Activated CD4-positive, CD25-positive, alpha-beta regulatory T cell treated with anti-CD3 and anti-CD28 coated beads, Interleukin-2, amount 50 U/mL, for 24 hours (primary cell): ENCODE measurements at regions not wholly inside any gene's neighbourhood (a gene's known extent, or its start where the extent isn't known, plus 50 kb on each side); places are given as distances from the start of the nearest gene placed in this dataset.
"Not testable (repeated sequence)": the region's sequence is repeated elsewhere in the genome, so short reads cannot be mapped to it uniquely, and the experiment has no call there.

Experiments used
- ATAC-seq, 2 donors: fragments of 150-1000 bp; cut with Tn5 transposase; one replicate each; pipeline ENCODE4 v1.10.0; 2021; ENCODE audit warnings: mild to moderate bottlenecking in 1 of 2, moderate library complexity in 1 of 2

DNA sequence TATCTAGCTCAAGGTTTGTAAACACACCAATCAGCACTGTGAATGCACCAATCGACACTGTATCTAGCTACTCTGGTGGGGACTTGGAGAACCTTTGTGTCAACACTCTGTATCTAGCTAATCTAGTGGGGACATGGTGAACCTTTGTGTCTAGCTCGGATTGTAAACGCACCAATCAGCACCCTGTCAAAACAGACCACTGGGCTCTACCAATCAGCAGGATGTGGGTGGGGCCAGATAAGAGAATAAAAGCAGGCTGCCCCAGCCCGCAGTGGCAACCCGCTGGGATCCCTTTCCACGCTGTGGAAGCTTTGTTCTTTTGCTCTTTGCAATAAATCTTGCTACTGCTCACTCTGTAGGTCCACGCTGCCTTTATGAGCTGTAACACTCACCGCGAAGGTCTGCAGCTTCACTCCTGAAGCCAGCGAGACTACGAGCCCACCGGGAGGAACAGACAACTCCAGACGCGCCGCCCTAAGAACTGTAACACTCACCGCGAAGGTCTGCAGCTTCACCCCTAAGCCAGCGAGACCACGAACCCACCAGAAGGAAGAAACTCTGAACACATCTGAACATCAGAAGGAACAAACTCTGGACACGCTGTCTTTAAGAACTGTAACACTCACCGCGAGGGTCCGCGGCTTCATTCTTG lies 128.5 kb downstream of the MRPL14 start:
- ATAC-seq: not testable (repeated sequence)

DNA sequence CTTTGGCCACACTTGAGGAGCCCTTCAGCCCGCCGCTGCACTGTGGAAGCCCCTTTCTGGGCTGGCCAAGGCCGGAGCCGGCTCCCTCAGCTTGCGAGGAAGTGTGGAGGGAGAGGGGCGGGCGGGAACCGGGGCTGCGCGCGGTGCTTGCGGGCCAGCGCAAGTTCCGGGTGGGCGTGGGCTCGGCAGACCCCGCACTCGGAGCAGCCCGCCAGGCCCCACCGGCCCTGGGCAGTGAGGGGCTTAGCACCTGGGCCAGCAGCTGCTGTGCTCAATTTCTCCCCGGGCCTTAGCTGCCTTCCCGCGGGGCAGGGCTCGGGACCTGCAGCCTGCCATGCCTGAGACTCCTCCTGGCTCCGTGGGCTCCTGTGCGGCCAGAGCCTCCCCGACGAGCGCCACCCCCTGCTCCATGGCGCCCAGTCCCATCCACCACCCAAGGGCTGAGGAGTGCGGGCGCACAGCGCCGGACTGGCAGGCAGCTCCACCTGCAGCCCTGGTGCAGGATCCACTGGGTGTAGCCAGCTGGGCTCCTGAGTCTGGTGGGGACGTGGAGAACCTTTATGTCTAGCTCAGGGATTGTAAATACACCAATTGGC lies 129.2 kb downstream of the MRPL14 start:
- ATAC-seq: not testable (repeated sequence)

DNA sequence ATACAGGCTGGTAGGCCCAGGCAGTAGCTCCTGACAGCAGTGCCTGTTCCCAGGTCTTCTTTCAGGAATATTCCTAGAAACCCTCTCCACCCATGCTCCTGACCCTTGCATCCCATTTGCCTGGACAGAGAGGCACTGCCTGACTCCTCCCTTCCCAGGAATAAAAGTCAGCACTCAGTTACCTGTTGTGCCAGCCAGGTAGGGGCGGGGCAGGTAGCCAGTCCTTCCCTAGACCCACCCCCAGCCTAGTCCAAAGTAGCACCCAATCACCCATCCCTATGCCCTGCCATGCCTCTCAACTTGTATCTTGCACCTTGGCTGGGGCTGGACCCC lies 129.9 kb downstream of the MRPL14 start:
- ATAC-seq: no peak

DNA sequence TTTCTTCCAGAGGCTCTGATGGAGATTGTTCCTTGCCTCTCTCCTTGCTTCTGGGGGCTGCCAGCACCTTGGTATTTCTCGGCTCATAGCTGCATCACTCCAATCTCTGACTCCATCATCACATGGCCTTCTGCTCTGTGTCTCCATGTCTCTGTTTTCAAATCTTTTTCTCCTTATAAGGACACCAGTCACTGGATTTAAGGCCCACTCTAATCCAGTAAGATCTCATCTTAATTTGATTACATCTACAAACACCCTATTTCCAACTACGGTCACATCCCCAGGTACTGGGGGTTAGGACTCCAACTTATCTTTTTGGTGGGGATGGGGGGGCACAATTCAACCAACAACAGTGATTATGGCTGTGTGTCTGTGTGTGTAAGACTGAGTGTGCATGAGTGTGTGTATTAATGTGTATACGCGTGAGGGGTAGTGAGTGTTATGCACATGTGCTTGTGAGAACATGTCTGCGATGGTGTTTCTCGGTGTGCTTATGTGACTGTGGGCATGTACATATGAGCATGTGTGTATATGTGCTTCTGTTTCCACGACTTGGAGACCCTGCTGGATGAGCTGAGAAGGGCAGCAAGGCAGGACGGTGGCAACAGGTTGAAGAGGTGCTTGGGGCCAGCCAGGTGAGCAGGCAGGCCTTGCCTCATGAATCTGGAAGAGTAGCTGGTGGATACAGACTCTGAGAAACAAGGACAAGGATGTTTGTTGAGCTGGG lies 130.5 kb downstream of the MRPL14 start:
- no peak for ATAC-seq

DNA sequence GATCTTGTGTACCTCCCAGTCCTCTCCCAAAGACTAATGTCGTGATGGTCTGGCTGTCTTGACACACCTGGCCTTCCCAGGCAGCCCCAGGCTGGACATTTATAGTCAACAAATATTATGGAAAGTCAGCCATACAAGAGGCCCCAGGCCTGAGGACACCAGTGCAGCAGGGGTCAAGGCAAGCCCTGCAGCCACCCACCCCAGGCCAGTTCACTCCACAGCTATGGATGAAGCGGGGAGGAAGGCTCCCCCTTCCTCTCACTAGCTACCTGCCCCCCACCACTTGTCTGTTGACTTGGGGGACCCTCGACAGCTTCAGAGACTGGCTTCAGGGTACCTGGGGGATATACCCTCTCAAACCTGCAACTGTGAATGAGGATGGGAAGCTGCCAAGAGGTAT lies 132.1 kb downstream of the MRPL14 start:
- no peak for ATAC-seq

DNA sequence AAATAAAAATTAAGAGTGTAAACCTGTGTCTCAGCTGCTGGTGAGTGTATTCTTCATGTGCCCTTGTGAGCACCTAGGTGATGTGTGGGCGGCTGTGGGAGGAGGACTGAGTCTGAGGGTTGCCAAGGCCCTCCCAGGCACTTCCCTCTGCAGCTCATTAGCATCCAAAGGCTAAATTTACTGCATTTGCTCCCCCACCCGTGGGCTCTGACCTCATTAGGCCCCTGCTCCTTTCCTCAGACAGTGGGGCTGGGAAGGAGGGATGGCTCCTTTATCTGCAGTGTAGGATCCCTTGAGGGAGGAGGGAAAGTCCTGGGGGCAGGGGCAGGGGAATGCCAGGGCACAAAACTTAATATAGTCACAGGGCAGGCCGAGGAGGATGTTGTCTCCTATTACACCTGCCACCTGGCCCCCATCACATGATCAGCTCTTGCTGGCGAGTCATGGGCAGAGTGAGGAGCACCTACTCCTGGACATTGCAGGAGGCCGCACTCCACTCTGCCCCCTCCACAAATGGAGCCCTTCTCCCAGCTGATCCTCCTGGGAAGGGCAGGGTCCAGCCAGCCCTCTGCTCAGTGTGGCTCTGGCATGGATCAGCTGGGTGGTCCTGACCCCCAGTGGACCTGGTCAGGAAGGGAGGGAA lies 133.2 kb downstream of the MRPL14 start:
- ATAC-seq: no peak

DNA sequence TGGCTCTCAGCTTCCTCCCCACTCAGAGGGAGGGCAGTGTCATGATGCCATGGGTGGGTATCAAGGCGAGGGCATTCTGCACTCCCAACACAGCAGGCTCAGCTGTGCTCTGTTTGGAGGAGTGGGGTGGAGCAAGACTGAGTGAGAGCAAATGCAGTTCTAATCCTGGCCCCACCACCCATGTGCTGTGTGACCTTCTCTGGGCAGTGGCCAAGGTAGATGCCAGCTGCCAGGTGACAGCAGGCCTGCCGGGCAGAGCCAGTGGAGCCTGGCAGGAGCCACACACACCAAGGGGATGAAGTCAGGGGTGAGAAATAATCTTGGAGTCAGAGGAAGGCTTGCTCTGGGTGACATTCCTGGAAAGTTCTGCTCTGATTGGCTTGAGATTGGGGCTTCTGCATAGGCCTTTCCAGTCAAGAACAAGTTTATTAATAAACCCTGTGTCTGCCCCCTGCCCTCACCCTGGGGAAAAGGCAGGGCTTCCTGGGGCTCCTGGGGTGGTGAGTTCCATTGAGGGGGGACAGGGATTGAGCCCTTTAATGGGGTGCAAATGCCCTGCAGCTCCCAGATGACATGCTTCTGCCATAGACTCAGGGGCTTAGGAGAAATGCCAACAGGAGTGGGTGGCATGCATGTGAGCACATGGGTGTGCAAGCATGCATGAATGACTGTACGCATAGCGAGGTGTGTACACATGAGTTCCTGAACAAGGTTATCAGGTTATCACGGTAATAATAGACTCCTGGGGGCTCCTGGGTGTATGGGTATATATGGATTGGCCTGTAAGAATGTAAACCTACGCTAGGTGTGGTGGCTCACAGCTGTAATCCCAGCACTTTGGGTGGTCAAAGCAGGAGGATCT lies 134.2 kb downstream of the MRPL14 start:
- no peak for ATAC-seq

DNA sequence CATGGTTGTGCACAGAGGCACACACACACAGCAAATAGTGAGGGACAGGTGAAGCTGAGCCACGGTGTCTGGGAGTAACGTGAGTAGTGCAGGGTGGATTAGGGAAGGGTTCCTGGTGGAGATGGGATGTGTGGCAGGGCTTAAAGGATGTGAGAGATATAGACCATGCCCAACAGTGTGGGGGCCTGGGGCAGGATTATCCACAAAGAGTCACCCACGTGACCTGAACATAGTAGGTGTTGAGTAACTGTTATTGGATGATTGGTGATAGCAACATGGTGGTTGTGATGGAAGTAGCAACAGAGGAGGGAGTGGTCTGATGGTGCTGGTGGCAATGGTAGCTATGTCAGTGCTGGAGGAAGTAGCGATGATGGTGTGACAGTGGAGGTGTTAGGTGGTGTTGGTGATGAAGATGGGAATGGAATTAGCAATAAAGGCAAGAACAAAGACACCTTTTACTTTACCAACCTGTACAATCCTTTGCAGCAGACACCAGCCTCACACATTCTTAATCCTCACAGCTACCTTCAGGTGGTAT lies 135.1 kb downstream of the MRPL14 start:
- no peak for ATAC-seq

DNA sequence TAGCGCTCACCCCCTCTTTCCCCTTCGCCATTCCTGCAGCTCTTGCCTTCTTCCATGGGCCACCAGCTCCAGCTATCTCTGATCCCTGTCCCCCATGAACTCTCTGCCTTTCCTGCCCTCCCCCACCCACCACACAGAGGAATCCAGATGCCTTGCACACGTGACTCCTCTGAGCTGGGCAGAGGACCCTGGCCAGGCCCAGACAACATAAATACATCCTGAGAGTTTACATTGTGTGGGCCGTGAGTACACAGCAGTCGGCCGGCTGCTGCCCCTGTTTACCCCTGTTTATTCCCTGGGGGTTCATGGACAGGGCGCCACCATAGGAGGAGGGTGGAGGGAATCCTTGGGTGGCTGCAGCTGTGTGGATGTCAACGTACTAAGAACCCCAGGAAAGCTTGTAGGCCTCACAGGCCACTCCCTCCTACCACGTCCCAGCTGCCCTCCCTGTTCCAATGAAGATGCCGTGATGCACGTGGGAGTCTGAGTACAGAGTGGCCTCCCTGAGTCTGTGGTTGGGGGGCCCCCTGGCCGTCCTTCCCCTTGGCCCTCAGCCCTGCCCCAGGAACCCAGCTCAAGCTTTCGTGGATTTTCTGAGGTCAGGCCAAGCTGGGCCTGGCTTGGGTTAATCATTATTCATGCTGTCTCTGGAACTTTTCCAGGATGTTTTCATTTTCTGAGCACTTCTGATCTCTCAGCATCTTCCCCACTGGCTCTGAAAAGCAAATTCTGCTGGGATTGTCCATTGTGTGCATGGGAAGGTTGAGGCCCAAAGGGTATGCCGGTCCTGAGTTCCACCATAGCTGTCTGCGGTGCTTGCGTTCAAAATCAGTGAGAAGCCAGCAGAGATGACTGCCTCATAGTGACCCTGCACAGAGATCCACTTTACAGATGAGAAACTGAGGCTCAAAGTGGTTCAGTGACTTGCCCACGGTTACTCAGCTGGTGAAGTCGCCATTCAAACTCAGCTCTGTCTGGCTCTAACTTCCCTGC lies 136.3 kb downstream of the MRPL14 start:
- no peak for ATAC-seq

DNA sequence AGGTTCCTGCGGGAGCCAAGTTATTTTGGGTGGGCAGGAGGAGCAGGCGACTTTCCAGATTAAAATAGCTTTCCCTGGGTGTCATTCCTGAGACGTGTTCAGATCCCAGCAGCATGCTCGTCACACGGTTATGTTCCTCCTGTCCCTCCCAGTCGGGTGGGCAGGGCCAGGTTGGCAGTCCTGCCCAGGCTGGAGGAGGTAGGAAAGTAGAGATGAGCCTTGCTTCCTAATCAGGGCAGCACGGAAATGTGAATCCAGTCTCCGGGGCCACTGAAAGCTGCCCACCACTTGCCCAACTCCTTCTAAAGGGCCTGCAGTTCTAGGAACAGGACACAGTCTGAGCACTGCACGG lies 137.0 kb downstream of the MRPL14 start:
- ATAC-seq: no peak

DNA sequence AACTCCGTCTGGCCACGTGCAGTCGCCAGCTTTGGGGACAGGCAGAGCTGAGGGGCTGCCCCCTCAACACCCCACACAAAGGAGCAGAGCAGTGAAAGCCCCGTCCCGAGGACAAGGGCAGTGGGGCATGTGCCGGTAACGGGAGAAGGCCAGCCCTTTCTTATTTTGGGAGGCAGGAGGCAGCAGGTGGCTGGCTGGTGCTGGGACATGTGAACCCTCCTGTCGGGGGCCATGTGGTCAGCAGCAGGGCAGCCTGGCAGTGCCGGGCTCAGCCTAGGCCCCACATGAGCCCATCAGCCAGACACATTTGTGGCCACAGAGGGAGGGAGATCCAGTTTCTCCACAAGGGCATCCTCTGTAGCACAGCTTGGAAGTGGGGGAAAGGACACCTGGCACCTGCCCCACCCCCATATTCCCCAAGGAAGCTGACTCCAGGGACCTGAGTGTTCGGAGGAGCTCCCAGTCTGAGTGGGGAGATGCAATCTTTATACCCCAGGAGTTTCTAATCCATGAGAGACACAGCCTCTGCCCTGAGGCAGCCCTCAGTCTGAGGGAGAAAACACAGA lies 137.6 kb downstream of the MRPL14 start:
- ATAC-seq: no peak

DNA sequence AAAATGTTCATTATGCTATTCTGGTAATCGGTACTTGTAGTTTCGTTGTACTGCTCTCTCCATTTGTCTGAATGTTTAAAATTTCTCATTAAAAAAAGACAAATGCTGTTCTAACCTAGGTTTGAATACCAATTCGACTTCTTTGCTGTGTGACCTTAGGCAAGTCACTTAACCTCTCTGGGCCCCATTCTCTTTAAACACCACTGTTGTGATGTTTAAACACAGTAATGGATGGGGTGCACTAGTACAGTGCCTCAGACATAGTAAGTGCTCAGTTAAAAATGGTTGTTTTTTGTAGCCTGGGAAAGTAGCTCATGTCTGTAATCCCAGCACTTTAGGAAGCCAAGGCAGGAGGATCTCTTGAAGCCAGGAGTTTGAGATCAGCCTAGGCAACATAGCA lies 138.5 kb downstream of the MRPL14 start:
- no peak for ATAC-seq

DNA sequence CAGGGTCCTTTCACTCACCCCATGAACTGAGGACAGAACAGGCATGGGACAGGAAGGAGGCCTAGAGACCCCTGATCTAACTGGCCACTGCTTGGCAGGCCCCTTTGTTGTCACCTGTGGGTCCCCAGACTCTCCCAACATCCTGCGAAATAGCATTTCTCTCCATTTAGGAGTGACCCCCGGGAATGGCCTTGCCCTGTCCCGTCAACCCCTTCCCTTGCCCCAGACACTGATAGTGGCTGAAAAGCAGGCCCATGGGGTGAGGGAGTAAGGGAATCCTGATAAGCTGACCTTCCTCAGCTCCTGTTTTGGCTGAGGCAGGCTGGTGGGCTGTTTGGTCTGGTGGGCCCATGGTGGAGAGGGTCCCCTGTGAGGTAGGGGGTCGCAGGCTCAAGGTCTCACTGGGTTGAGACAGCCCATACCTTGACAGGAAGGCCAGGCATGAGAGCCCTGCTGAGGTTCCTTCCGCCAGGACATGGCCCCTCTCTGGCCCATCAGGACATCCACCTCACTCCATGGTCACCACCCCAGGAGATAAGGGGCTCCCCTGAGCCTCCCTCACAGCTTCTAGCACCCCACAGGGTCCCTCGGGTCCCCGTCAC lies 139.3 kb downstream of the MRPL14 start:
- no peak for ATAC-seq

DNA sequence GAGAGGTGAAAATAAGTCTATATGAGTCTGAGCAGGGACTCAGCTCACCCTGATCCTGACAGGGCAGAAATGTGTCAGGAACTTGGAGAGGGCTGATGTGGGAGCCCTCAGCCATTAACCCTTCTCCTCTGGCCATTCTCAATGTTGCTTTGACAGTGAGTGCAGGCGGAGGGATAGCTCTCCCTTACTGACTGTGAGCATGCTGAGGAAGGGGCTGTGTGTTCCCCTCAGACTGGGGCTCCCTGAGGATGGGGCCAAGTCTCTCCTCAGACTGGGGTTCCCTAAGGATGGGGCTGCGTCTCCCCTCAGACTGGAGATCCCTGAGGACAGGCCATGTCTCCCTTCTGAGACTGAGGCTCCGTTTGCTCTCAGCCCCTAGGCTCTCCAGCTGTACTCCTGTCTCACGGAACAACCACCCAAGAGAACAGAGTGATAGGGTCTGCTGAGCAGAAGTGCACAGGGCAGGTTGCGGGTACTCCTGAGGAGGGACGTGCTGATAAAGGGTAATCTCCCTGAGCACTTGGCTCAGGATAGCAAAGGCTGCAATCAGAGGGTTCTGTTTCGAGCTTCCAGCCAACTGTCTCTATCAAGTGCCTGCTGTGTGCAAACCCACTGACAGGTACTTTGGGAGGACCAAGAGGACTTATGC lies 141.0 kb downstream of the MRPL14 start:
- no peak for ATAC-seq

DNA sequence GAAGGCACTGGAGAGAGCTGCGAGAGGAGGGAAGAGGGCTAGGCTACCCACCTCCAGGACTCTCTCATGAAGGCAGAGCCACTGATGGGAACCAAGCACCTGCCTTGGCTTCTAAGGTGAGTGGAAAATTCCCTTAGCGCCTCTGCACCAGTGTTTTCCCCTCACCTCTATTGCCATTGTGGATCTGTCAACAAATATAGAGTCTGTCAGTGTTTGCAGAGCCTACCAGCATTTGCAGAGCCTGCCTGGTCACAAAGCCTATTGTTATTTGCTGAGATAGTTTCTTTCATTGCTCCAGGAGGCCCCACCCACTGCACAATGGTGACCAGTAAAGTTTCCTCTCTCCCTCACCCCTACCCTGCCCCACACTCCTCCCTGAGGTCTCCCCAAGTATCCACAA lies 141.9 kb downstream of the MRPL14 start:
- no peak for ATAC-seq

DNA sequence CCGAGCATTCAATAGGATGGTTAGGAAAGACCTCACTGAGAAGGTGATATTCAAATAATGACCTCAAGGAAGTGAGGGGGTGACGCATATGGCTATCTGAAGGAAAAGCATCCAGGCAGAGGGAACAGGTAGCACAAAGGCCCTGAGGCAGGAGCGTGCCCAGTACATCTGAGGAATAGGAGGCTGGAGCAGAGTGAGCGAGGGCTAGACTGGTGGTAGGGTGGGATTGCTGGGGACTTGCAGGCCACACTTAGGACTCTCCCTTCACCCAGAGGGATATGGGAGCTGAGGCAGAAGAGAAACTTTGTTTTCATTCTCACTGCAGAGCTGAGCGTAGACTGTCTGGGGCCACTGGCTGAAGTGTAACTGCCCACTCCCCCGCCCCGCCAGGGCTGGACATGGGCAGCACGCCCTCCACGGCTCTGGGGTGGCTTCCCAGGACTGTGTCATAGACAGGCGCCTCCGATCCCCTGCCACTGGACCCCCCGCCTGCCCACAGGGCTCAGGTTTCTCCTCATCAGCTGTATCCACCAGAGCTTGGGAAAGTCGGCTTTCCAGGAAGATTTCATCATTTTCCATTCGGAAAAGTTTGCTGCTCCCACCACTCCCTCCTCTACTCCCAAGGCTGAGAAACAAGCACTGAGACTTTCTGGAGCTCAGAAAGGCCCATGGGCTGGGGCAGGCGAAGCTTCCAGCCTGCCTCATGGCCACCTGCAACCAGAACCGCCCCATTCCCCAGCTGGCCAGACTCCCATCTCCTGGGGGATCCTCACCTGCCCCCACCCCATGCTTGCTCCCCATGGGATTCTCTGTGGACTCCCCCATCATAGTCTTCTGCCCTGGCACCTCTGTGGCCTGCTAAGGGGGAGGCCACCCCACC lies 142.6 kb downstream of the MRPL14 start:
- no peak for ATAC-seq

DNA sequence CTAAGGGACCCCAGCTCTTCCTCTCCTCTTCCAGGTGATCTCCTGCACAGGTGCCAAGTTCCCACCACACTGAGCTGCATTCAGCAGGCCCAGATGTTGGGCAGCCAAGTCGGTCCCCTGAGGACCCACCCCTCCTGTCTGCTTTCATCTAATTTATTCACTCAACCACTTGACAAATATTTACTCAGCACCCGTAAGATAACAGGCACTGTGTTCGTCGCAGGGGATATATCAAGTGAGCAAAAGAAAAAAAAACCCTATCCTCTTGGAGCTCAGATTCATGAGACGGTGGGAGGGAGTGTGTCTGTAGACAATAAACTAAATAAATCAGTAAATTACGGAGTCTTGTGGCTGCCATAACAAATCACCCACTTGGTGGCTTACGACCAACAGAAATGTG lies 143.6 kb downstream of the MRPL14 start:
- ATAC-seq: no peak

DNA sequence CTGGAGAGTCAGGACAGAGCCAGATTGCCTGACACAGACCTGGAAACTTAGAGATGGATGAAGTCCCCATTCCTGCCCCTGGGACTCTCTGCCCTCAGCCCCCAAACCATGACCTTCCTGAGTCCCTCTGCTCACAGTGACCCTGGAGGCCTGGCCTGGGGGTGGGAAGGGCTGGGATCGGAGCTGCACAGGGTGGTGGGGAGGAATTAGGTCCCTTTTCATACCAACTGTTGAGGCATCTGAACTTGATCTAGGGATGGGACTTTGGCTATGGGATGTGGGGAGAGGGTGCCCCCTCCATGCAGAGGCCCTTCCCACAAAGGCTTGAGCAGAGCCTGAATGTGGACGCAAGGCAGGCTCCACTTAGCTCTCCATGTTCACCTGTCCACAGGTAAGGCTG lies 144.1 kb downstream of the MRPL14 start:
- ATAC-seq: no peak

DNA sequence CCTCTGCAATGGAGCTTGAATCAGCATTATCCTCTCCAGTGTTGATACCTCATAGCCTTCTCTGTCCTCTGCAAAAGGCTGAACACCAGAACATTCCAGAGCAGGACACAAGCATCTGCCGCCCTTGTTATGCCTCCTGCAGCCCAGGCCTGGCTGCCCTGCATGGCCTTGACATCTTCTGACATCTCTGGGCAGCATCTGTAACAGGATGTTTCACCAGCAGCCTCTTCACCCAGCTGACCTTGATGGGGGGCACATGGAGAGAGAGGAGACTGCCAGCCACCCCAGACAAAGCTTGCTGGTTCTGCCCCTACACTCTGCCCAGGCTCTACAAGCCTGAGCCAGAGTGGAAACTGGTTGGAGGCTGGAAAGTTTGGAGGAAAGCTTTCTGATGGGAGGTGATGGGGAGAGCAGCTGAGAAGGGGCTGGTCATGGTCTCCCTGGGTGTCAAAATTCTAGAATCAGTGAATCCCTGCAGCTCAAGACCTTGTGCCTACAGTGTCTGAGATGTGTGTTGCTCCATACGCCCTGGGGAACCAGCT lies 145.1 kb downstream of the MRPL14 start:
- ATAC-seq: no peak
